Activated CD8-positive, alpha-beta memory T cell treated with anti-CD3 and anti-CD28 coated beads, Interleukin-2, amount 50 U/mL, for 24 hours (primary cell): ENCODE measurements at regions not wholly inside any gene's neighbourhood (a gene's known extent, or its start where the extent isn't known, plus 50 kb on each side); places are given as distances from the start of the nearest gene placed in this dataset.
"Not testable (repeated sequence)": the region's sequence is repeated elsewhere in the genome, so short reads cannot be mapped to it uniquely, and the experiment has no call there.

ENCODE experiments used
- DNase-seq: peaks from one replicate; pipeline ENCODE4 v3.0.0-alpha.2; 2020; ENCODE audit errors: extremely low read depth

DNA sequence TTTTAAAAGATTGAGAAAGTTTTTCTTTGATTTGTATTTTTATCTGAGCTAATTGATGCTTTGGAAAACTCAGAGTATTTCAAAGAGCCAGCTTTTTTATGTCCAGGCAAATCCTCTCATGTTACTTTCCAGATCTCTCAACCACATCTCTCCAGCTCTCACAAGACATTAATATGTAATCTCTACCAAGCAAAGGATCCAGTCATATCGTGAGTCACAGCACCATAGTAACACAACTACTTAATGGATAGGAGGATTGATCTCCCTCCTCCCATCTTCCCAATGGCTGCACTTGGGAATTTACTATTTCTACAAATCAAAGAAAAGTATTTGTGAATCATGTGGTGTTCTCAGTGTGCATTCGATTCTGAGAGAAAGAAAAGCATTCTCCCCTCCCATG lies 63.3 kb downstream of the POU4F1 start:
- DNase-seq, result no peak

DNA sequence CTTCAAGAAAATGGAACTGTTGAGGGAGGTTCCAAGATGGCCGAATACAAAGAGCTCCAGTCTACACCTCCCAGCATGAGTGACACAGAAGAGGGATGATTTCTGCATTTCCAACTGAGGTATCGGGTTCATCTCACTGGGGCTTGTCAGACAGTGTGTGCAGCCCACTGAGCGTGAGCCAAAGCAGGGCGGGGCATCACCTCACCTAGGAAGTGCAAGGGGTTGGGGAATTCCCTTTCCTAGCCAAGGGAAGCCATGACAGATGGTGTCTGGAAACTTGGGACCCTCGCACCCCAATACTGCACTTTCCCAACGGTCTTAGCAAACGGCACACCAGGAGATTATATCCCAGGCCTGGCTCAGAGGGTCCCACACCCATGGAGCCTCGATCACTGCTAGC lies 77.3 kb downstream of the POU4F1 start:
- DNase-seq, result not testable (repeated sequence)

DNA sequence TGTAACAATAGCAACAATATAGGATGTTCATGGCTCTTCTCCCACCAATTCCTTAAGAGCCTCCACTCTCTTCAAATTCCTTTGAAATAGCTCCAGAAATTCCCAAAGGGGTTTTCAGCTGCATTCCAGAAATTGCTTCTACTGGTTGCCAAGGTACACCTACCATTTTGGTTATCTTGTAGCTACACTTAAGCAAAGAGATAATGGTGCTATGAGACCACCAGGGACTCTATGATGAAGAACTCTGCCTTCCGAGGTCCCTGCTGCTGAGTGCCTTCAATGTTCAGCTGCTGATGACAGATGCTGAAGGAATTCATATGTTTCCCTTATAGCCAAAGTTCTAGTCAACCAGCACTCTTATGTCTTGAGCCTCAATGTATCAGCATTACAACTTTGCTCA lies 78.4 kb downstream of the POU4F1 start:
- DNase-seq, result no peak

DNA sequence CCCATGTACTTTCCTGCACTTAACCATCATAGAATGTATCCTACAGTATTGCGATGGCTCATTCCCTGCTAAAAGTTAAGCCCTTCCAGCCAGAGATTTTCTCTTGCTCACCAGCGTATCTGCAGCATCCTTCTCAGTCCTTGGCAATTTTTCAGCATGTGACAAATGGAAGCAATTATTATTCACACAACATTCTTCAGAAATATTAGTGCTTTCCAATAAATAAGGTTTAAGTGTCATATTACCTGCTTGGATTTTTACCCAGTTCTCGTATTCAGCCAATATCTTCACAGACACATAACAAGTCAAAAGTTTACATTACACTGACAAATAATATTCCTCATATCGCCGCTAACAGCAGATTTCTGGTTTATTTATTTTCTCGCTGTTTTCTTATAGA lies 82.3 kb downstream of the POU4F1 start:
- DNase-seq, result no peak

DNA sequence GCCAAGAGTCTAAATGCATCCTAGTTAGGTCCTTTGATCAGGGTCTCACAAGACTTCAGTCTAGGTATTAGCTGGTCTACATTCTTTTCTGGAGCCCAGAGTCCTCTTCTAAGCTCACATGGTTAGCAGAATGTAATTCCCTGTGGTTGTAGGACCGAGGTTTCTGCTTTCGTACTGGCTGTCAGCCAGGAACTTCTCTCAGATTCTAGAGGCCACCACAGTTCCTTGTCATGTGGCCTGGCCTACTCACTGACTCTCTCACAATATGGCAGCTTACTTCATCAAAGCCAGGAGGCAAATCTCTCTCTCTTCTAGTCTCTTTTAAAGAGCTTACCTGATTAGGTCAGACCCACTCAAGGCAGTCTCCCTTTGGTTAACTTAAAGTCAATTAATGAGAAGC lies 82.9 kb downstream of the POU4F1 start:
- DNase-seq, result no peak

DNA sequence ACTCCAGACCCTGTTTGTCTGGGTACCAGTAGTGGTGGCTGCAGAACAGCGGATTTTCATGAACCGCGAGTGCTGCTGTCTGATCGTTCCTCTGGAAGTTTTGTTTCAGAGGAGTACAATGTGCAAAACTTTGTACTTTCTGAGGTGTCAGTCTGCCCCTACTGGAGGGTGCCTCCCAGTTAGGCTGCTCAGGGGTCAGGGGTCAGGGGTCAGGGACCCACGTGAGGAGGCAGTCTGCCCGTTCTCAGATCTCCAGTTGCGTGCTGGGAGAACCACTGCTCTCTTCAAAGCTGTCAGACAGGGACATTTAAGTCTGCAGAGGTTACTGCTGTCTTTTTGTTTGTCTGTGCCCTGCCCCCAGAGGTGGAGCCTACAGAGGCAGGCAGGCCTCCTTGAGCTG lies 84.9 kb downstream of the POU4F1 start:
- not testable (repeated sequence) for DNase-seq

DNA sequence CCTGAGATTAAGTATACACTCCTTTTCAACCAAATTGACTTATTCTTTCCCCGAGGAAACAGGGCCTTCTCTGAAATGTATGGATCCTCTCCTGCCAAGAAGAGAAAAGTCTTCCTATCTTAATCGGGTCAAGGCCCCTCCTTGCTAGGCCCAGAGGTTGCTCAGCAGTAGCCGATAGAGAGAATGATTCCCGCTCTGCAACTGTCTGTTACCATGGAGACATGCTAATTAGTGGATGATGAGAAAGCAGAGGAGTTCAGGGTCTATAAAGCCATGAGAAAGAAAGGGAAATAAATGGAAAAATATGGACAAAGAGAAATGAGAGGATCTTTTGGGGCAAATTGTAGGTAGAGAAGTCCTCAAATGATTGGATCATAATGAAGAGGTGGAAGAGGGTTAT lies 103.5 kb downstream of the POU4F1 start:
- DNase-seq, result no peak

DNA sequence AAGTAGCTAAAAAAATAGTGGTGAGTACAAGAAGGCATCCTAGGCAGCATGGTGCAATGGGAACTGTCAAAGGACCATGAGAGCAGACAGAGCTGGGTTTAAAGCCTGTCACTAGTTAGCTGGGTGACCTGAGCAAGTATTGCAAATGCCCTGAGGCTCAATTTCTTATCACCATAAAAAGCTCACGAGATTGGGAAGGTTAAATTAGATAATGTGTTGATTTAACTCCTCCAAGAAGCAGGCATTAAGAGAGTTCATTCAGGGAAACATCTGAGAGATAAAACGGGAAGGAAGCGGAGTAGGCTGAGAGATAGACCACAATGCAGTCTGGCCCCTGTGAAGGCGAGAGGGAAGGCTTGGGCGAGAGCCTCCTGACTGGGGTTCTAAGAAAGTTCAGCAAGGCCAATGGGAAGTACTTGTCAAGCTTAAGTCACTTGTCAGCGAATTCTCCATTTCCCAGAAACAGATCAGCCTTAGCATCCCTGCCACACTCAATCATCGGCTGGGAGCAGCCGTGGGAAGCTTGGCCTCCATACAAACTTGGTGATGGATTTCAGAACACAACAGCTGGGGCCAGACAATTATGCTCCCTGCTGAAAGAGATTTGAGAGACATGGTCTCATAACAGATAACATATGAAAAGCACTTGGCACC lies 105.5 kb downstream of the POU4F1 start:
- no peak for DNase-seq

DNA sequence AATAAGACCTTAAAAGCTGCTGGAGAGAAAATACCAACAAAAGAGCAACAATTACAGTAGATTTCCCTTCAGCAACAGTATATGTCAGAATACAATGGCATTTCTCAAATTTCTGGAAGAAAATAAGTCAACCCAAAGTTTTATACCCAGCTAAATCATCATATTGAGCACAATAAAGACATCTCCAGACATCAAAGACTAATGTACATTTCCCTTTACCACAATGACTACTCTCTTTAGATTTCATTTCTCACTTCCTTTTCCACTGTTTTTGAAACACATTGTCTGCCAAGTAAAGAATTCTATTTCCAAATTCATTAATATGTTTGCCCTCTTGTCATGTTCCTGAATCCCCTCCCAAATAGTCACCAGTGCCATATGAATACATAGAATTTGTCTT lies 111.4 kb downstream of the POU4F1 start:
- no peak for DNase-seq

DNA sequence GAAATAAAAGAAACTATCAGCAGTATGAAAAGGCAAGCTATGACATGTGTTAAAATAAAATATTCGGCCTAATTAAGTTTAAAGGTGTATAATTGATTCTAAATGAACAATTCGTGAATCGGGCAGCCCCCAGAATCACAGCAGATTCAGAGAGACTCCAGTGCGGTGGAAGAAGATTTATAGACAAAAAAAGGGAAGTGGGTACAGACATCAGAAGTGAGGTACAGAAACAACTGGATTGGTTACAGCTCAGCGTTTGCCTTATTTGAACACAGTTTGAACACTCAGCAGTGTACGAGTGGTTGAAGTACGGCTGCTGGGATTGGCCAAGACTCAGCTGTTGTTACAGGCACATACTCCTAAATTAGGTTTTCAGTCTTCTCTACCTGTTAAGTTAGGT lies 113.1 kb downstream of the POU4F1 start:
- DNase-seq, result not testable (repeated sequence)

DNA sequence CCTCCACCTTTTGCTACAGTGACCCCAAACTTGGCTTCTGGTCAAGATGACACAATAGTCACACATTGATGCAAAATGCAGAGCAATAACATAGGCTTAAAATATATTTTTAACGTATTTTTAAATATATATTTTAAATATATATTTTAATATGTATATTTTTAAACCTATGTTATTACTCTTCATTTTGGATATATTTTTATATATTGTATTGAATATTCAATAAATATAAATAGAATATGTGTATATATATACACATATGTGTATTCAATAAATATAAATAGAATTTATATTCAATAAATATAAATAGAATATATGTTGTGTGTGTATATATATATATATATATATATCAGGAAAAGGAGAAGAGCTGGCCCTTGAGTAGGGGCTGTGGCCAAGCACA lies 115.6 kb downstream of the POU4F1 start:
- DNase-seq, result no peak

DNA sequence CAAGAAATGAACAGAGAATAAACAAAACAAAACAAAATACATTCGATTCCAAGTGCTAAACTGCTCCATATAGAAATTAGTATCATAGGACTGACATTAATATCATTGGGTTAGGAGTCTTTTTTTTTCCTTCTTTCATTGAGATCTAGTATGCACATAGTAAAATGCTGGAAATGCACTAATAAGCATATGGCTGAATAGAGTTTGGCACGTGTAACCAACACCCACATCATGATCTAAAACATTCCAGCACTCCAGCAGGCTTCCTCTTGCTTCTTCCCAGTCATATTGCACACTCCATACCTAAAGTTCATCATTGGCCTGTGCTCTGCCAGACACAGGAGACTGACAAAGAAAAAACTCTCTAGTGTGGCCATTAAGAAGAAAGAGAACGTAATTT lies 117.5 kb downstream of the POU4F1 start:
- DNase-seq, result no peak

DNA sequence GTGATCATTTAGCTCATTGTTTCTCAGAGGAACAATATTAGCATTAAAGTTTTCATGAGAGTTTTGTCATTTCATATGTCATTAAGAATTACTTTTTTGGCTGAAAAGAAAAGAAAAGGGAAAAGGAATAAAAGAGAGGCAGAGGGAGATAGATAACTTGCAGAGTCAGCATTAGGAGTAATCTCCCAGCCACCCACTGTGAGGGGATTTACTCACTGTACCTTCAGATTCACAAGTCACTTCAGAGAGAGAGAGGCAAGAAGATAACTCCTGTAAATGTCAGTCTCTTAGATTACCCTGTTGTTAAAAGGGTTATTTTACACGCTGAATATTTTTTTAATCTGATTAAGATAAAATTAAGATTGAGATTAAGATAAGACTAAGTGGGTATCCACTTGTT lies 125.2 kb downstream of the POU4F1 start:
- DNase-seq, result no peak

DNA sequence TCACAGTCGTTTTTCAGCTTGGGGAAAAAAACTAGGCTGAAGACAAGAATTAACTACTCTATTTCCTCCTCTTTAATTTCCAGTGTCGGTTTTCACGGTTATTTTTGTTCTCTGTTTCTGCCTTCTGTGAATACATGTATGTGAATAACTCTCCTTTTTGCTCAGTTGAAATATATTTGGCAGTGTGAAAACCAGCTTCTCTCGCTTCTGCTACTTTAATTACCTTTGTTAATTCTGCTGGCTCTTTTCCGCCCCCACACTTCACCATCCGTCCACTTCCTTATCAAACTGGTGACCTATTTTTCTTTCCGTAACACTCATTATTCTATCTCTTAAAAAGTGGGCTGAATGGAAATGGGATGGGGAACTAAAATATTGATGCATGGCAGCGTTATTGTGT lies 126.4 kb downstream of the POU4F1 start:
- no peak for DNase-seq

DNA sequence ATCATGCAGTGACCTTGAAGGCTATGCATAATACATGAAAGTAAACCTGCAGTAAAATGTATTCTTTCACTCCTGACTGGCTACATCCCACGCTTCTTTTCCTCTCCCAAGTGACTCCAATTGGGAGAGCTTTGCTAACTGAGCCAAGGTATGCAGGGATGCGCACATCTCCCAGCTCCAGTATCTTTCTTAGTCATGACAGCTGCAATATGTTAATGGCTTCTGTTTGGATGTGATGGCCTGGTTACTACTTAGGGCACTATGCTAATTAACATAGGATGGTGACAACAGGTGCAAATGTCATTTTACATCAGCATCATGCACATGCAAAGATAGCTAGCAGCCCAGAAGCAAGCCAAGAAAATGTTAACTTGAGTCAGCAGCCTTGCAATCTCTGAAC lies 134.7 kb downstream of the POU4F1 start:
- no peak for DNase-seq

DNA sequence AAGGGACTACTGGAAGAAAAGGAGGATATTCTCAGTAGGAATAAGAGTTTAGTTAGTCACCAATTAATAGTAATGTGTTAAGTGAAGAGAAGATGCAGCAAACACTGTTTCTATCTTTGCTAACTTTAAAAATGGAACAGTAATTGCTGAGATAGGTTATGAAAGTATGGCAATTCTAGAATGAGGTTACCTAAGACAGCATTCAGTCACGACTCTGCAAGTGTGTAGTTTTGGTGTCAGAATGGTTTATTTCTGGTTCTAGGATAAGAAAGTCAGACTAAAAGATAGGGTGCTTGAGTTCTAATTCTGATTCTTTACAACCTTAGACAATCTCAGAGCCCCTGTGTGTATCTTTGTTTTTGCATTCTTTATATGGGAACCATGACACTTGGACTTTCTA lies 138.1 kb downstream of the POU4F1 start:
- DNase-seq, result no peak

DNA sequence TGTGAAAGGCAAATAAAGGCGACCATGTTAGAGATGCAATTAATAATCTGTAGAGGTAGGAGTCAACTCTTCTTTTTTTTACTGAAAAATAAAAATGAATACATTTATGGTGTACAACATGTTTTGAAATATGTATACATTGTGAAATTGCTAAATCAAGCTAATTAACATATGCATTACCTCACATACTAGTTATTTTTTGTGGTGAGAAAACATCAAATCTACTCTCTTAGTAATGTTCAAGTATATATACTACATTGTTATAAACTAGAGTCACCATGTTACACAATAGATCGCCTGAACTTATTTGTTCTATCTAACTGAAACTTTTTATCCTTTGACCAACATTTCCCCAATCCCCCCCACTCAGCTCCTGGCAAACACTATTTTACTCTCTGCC lies 143.2 kb downstream of the POU4F1 start:
- no peak for DNase-seq

DNA sequence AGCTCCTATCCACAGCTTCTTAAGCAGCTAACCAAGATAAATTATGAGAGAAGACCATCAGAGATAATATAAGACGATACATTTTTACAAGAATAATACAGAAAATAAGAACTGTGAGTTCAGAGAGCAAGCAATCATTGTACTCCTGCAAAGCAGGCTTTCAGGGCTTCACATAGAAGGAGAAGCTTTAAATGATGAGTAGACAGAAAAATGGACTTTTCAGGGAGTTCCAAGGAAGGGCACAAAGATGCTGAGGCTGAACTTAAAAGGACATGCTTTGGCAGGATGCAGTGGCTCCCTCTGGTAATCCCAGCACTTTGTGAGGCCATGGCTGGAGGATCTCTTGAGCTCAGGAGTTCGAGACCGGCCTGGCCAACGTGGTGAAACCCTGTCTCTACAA lies 159.5 kb downstream of the POU4F1 start:
- no peak for DNase-seq

DNA sequence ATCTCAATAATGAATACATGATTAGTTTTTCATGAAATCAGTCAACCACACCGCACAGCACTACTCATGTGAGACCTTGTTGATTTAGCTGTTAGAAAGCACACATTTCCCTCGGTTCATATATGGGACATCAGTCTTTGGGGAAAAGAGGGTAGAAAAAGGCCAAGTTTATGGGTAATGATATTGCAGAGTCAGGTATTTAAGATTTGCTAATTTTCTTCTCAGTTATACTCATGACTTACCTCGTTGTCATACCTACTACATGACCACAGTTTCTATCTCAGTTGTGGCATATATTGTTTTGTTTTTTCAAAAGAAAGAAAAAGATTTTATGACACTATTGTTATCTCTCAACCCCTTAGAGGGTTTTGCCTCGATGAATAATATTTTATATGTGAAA lies 165.6 kb downstream of the POU4F1 start:
- DNase-seq, result no peak

DNA sequence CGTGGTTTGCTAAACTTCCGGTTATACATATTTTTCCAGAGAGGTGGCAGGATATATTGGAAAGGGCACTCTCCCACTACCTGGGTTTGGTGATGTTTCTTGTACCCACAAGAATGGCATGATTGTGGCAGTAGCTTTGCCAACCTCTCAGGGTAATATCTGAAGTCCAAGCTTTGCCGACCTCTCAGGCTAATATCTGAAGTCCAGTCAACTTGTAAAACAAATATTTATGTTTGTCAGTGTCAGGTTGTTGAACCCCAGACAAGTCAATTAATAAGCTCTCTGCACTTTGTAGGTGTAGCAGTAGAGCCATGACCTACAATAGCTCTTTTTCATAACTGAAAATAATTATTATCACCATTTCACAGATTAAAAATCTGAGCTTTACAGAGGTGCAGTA lies 167.0 kb downstream of the POU4F1 start:
- DNase-seq, result no peak

DNA sequence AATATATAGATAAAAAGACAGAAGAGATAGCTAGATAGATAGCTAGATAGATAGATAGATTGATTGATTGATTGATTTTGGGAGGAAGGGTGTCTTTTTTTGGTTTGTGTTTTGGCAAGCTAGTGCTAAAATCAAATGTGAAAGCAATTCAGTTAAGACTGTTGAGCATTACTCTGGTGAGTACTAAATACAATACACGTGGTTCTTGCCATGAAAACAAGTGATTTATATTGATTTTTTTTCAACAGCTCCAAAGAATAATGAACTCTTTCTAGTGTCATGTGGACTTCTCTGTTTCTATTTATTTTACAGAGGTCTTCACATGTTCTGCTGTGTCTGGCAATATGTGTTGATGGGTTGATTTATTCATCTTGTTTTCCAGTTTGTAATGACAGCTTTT lies 172.0 kb downstream of the POU4F1 start:
- DNase-seq, result no peak

DNA sequence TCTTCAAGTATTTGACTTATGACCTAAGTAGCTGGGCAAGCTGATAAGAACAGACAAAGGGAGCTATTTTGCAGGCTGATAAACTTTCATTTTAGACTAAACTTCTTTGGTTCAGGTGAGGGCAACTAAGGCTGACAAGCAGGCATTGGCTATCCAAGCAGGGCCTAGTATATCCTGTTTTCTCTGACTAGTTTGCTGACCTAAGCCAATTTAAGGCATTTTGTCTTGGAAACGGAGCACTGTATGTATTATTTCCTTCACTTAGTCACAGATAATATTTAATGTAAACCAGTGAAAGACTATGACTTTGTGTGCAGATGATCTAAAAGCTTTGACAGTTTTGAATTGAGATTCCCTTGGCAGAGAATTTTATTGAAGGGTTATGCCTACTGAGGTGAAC lies 172.5 kb downstream of the POU4F1 start:
- no peak for DNase-seq

DNA sequence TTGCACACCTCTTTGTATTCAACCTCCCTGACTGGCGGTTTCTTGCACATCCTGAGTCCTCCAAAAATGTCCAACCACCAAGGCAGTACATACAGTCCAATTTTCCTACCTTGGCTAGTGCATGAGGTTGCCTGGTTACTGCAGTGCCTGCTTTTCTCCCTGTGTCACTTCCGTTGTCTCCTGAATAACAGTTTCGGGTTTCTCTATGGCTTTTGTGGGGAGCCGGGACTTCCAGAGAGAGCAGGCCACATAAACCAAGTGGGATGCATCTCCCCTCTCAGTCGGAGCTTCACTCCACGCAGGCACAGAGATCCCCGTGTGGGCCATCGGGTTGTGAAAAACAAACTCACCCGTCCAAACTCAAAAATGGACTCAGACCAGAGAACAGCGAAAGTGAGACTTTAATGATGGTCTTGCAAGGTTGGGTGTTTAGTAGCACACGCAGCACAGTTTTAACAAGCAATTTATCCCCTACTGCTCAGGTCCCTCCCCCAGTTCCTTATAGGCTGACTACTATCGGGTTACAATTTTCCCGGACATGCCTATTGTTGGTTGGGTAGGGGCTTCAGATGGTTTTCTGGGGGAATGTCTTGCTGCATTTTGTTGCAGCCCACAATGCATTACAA lies 173.1 kb downstream of the POU4F1 start:
- no peak for DNase-seq

DNA sequence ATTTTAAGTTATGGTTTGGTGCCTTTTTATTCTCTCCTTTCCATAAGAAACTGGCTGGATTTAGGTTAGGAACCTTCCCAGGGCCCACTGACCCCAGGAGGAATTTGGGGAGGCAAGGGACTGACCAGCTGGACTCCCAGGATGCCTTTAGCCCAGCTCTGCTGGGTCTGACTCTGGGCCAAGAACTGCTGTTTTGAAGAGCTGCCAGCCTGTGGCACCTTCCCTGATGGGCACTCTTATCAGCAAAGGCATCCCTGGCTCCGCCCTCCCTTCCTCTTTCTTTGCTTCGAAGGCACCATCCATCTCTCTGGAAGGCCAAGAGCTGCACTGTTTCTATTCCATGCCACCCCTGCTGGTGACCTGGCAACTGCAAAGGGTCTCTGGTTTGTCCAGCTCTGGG lies 174.7 kb downstream of the POU4F1 start:
- no peak for DNase-seq
